Erythroblast (primary cell): ENCODE measurements at regions not wholly inside any gene's neighbourhood (a gene's known extent, or its start where the extent isn't known, plus 50 kb on each side); places are given as distances from the start of the nearest gene placed in this dataset.

ENCODE experiments used
- GATA1 ChIP-seq: IDR thresholded peaks from 2 replicates; pipeline ENCODE4 v1.6.1; 2011; ENCODE audit warnings: low read depth, mild to moderate bottlenecking, control low read depth, low read length, moderate library complexity
- POLR2A ChIP-seq: IDR thresholded peaks from 2 replicates; pipeline ENCODE4 v1.6.1; 2011; ENCODE audit warnings: mild to moderate bottlenecking, low read length

DNA sequence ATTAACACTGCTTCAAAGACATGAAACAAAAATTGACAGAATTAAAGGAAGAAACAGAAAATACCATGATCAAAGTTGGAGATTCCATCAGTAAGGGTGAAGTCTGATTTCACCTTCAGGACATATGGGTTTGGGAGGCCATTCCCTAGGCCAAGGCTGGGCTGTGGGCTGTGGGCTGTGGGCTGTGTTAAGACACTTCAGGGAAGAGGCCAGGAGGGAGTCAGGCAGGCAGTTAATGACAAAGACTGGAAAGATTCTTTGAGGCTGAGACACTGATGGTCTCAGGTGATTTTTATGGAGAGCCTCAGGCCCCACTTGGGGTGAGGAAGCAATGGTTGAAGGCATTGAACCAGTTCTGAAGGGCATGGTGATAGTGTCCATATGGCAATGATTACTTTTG is 57.5 kb downstream of the MAGEF1 start:
- no peak for TF ChIP-seq POLR2A
- no peak for TF ChIP-seq GATA1
